HUDEP-2 (cell line): ENCODE measurements at regions not wholly inside any gene's neighbourhood (a gene's known extent, or its start where the extent isn't known, plus 50 kb on each side); places are given as distances from the start of the nearest gene placed in this dataset.

ENCODE experiments used
- DNase-seq, 76 experiments: peaks; one replicate each; lab custom pipeline; 2025; ENCODE audit not compliant: unreplicated experiment in 76 of 76; lab: John Stamatoyannopoulos, UW

GRCh38 chr13:34583181-34583580 lies 358.9 kb upstream of the NBEA start:
- DNase-seq = no peak

- DNase-seq = no peak
Observed at GRCh38 chr13:34587576-34587975, 354.5 kb upstream of the NBEA start.

- no peak for DNase-seq
Observed at GRCh38 chr13:34588362-34588761, 353.7 kb upstream of the NBEA start.

- DNase-seq = no peak
Observed at GRCh38 chr13:34589581-34589980, 352.5 kb upstream of the NBEA start.

GRCh38 chr13:34591129-34591528 lies 350.9 kb upstream of the NBEA start:
- no peak for DNase-seq

- no peak for DNase-seq
Observed at GRCh38 chr13:34591900-34592529, 350.1 kb upstream of the NBEA start.

GRCh38 chr13:34593658-34594057 lies 348.4 kb upstream of the NBEA start:
- DNase-seq = no peak

GRCh38 chr13:34594507-34594906 lies 347.6 kb upstream of the NBEA start:
- no peak for DNase-seq

- no peak for DNase-seq
Observed at GRCh38 chr13:34608331-34608730, 333.7 kb upstream of the NBEA start.

GRCh38 chr13:34611671-34612070 lies 330.4 kb upstream of the NBEA start:
- no peak for DNase-seq

- no peak for DNase-seq
Observed at GRCh38 chr13:34617473-34618083, 324.5 kb upstream of the NBEA start.

- no peak for DNase-seq
Observed at GRCh38 chr13:34618654-34619053, 323.4 kb upstream of the NBEA start.

GRCh38 chr13:34619326-34619725 lies 322.7 kb upstream of the NBEA start:
- no peak for DNase-seq

- no peak for DNase-seq
Observed at GRCh38 chr13:34620074-34620850, 321.8 kb upstream of the NBEA start.

GRCh38 chr13:34620862-34621261 lies 321.2 kb upstream of the NBEA start:
- DNase-seq = no peak

- no peak for DNase-seq
Observed at GRCh38 chr13:34623331-34623730, 318.7 kb upstream of the NBEA start.

GRCh38 chr13:34627509-34628208 lies 314.4 kb upstream of the NBEA start:
- DNase-seq = no peak

- DNase-seq = no peak
Observed at GRCh38 chr13:34628209-34628682, 313.8 kb upstream of the NBEA start.

- DNase-seq = no peak
Observed at GRCh38 chr13:34634448-34634847, 307.6 kb upstream of the NBEA start.

GRCh38 chr13:34637138-34637537 lies 304.9 kb upstream of the NBEA start:
- no peak for DNase-seq

GRCh38 chr13:34637636-34638035 lies 304.4 kb upstream of the NBEA start:
- DNase-seq = no peak
